KOPT-K1 (cell line): ENCODE measurements at regions not wholly inside any gene's neighbourhood (a gene's known extent, or its start where the extent isn't known, plus 50 kb on each side); places are given as distances from the start of the nearest gene placed in this dataset.

Source experiments
- H3K27ac ChIP-seq: fragments of 200-600 bp; sonication (generic); 2 replicates; pipeline ENCODE4 v1.5.1; 2016; ENCODE audit warnings: antibody characterized with exemption, mild to moderate bottlenecking, low read depth, low read length; ENCODE audit not compliant: poor library complexity, severe bottlenecking
- H3K36me3 ChIP-seq: fragments of 200-600 bp; sonication (generic); 2 replicates; pipeline ENCODE4 v1.5.1; 2017; ENCODE audit warnings: antibody characterized with exemption, mild to moderate bottlenecking, low read length, moderate library complexity; ENCODE audit not compliant: insufficient read depth
- H3K9me3 ChIP-seq: fragments of 200-600 bp; sonication (generic); 2 replicates; pipeline ENCODE4 v1.5.1; 2017; ENCODE audit warnings: antibody characterized with exemption, low read length, mild to moderate bottlenecking; ENCODE audit not compliant: insufficient read depth, poor library complexity, severe bottlenecking

DNA sequence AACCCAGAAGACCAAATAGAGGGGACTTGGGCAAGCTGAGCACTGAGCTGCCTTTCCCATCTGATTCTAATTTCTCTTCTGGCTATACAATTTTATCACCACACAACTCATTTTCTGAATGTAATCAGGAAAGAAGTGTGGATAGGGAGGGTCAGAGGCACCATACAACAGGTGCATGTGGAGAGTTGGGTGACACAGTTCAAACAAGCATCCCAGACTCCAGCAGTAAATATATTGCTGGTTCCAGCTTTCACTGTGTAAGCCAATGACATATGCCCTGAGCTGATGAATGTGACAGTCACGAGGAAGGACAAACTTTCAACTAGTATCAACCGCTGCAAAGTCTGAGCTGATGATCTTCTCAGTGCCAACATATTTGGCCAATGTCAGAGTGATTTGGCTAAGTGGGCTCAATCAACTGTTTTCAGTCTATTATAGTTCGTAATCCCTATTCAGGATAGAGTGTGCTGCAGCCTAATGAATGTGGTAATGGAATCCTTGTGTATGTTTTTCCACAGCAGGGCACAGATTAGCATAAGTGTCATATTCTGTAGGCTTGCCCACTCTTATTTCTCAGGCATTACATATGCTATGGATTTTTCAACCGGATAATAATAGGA lies 109.9 kb upstream of the MEIS1 start:
- Histone ChIP-seq H3K36me3 (no peaks in the 10 kb centered on the region), H3K27ac (no peak overlapping the region), H3K9me3 (no peaks in the 10 kb centered on the region)

DNA sequence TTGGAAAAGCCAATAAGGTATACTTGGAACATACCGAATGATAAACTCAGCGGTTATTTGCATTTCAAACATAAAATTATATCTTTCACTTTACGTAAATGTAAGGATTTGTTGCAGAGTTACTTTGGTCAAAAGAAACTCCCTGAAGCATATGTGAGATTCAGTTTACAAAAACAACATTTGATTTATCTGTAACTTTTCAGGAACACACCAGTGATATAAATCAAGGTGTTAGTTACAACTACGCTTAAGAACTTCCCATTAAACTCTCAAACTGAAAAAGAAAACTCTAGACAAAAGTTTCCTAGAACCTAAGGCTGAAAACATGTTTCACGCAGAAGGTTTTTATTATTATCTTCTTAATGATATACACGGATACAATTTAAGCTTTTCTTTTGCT lies 110.6 kb upstream of the MEIS1 start:
- no peaks in the 10 kb centered on the region for H3K9me3 ChIP-seq
- H3K27ac ChIP-seq, result no peak overlapping the region
- no peaks in the 10 kb centered on the region for H3K36me3 ChIP-seq

- H3K9me3 ChIP-seq, result no peaks in the 10 kb centered on the region
- no peak overlapping the region for H3K27ac ChIP-seq
- no peaks in the 10 kb centered on the region for H3K36me3 ChIP-seq
Observed at GRCh38 chr2:66323406-66323805, 111.5 kb upstream of the MEIS1 start.

GRCh38 chr2:66322506-66323260 lies 112.2 kb upstream of the MEIS1 start:
- H3K9me3 ChIP-seq, result no peaks in the 10 kb centered on the region
- H3K27ac ChIP-seq, result no peak overlapping the region
- no peaks in the 10 kb centered on the region for H3K36me3 ChIP-seq

DNA sequence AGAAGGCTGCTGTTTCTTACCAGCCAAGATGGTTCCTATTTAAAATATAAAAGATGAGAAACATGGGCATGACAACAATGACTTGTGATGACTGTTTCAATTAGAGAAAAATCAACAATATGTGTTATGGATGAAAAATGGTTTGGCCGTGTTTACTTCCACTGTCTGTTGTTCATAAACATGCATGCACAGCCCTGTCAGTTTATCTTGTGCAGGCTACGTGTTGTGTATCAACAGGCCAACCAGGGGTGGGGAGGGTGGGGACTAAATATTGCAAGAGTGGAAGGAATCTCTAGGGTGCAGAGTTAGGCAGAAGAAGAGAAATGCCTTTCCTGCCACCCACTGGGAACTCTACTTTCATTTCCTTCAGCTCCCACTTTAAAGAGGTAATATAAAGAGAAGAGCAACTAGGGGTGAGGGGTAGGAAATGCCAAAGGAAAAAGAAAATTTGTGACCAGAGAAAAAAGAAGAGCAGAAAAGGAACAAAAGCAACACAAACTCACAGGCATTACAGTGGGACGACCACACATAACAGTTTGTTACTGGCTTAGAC lies 116.8 kb upstream of the MEIS1 start:
- H3K36me3 ChIP-seq, result no peaks in the 10 kb centered on the region
- H3K27ac ChIP-seq, result no peak overlapping the region
- peaks cover 3% of the 10 kb centered on the region for H3K9me3 ChIP-seq

DNA sequence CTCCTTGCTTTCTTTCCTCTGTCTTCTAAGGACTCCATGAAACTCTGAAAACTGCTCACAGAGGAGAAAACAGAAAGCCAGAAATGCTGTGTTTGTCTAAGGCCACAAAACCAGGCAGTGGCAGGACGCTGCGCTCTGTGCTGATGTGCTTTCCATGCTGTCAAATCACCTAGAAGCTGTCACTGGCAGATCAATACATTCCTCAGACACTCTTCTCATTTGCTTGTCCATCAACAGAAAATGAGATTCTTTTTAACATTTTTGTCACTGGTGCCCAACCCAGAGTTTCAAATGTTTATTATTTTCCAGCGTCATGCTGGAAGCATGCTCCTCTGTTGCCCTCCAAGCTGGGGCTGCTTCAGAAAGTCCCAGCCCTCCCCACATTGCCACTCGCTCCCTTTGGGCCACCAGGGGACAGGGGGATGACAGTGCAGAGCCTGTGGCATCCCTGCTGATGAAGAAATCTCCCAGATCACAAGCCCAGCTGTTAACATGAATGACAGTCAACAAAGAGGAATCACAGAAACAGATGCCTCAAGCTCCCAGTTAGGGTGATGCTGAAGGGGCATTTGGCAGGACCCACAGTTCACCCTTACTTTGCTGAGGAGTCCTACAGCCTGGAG lies 117.5 kb upstream of the MEIS1 start:
- no peak overlapping the region for H3K27ac ChIP-seq
- peaks cover 9% of the 10 kb centered on the region for H3K9me3 ChIP-seq
- H3K36me3 ChIP-seq, result no peaks in the 10 kb centered on the region

- Histone ChIP-seq H3K36me3 (no peaks in the 10 kb centered on the region), H3K9me3 (peaks cover 2% of the 10 kb centered on the region), H3K27ac (no peak overlapping the region)
Observed at GRCh38 chr2:66306483-66306882, 128.4 kb upstream of the MEIS1 start.

DNA sequence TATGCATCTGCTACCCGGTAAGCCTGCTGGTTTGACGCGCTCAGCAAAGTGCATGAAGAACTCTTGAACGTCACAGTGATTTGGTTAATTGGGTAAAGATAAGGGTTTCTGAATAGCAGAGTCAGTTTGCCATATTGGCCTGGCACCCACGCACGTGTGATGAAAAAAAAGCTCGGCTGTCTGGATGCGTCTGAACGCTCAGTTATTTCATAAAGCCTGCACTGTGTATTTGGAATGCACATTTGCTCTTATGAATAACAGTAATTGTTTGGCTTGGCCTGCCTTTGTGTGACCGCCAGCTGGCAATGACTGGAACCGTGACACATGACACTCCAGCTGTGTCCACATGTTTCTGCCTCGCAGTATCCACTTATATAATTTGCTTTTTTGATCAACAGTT lies 129.2 kb upstream of the MEIS1 start:
- H3K36me3 ChIP-seq, result no peaks in the 10 kb centered on the region
- no peaks in the 10 kb centered on the region for H3K9me3 ChIP-seq
- H3K27ac ChIP-seq, result no peak overlapping the region

DNA sequence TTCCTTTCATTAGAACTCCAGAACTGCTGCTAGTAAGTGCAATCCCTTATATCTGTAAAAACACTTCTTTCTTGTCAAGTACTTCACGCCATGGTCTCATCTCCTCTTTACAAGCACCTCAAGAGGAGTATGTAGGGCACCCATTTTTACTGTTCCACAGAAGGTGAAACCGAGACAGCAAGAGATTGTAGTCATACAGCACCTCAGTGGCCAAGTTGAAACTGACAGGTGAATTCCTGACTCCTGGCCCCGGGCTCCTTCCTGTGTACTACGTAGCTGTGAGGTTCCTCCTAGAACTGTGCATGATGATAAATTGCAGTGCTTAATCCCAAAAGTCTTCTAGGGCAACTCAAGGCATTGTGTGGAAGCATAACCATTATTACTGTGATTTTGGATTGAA lies 131.5 kb upstream of the MEIS1 start:
- no peaks in the 10 kb centered on the region for H3K9me3 ChIP-seq
- H3K27ac ChIP-seq, result no peak overlapping the region
- H3K36me3 ChIP-seq, result no peaks in the 10 kb centered on the region

GRCh38 chr2:66301767-66302140 lies 133.2 kb upstream of the MEIS1 start:
- H3K36me3 ChIP-seq, result no peaks in the 10 kb centered on the region
- H3K9me3 ChIP-seq, result no peaks in the 10 kb centered on the region

GRCh38 chr2:66301022-66301766 lies 133.7 kb upstream of the MEIS1 start:
- Histone ChIP-seq H3K36me3 (no peaks in the 10 kb centered on the region), H3K27ac (no peak overlapping the region), H3K9me3 (no peaks in the 10 kb centered on the region)

More at GRCh38 chr2:66301767-66302140, 133.2 kb upstream of the MEIS1 start:
- no peak overlapping the region for H3K27ac ChIP-seq

DNA sequence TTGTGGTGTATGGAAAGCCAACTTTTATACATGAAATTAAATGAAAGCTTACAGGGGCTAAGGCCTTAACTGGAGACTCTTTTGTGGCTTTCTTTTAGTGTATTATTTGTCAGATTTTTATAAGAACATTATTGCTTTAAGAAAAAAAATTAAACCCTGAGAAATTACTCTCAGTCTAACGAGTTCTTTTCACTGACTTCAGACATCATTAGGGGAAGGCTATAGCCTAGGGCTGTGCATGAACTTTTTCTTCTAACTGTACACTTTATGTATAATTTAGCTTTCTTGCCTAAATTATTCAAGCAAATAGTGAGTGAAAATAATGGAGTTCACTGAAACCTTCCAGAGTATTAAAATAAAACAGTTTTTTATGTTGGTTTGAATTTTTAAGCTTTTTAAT lies 151.1 kb upstream of the MEIS1 start:
- Histone ChIP-seq H3K9me3 (no peaks in the 10 kb centered on the region), H3K36me3 (no peaks in the 10 kb centered on the region), H3K27ac (no peak overlapping the region)

- H3K36me3 ChIP-seq, result no peaks in the 10 kb centered on the region
- H3K9me3 ChIP-seq, result no peaks in the 10 kb centered on the region
Observed at GRCh38 chr2:66281980-66282379, 152.9 kb upstream of the MEIS1 start.

DNA sequence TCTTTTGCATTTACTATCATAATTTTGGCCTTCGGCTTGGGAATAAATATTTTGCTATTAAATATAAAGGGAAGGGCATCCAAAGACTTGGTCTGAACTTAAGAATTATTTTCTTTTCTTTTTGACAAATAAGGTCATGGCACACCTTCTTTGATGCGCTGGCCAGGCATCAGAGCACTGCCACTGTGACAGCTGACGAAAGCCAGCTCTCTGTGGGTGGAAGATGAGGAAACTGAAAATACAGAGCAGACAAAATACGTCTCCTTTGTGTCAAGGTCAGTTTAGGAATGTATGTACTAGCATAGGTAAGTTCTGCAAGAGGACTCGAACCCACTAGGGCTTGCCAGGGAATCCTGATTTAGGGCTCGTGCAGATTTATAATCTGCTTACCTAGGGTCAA lies 155.9 kb upstream of the MEIS1 start:
- H3K27ac ChIP-seq, result no peak overlapping the region
- H3K36me3 ChIP-seq, result no peaks in the 10 kb centered on the region
- no peaks in the 10 kb centered on the region for H3K9me3 ChIP-seq

More at GRCh38 chr2:66281980-66282379, 152.9 kb upstream of the MEIS1 start:
- H3K27ac ChIP-seq, result no peak overlapping the region

DNA sequence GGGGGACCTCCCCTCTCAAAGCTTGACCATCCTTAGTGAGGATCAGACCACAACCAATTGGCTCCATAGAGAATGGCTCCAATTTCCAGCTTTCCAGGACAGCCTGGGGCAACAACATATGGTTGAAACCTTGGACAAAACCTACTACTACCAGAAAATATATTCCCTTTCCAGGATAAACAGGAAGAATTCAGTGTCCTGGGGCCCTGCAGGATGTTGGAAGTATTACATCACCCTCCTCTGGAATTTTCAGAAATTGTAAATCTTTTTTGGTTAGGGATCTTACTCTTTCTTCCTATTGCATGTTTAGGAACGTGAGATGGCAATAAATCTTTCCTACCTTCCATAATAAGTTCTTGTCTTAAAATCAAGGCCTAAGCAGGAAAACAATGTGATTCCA lies 158.9 kb upstream of the MEIS1 start:
- H3K9me3 ChIP-seq, result no peaks in the 10 kb centered on the region
- H3K27ac ChIP-seq, result no peak overlapping the region
- no peaks in the 10 kb centered on the region for H3K36me3 ChIP-seq
